ENCODE measurements at regions not wholly inside any gene's neighbourhood (a gene's known extent, or its start where the extent isn't known, plus 50 kb on each side); places are given as distances from the start of the nearest gene placed in this dataset.
A peak's percentile ranks its signal among the peaks of the same experiment; 100 is the strongest.

DNA sequence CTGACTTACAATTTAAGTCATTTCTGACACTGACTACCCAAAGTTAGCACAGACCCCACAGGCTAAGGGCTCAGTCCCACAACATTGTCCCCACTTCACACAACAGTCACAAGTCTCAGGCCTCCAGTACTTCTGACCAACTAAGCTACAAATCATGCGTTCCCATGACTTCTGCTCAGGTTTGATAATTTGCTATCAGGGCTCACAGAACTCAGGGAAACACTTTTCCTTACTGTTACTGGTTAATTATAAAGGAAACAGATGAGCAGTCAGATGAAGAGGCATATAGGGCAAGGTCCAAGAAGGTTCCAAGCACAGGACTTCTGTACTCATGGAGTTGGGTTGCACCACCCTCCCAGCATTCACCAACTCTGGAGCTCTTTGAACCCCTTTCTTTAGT lies 151.2 kb upstream of the TNR start:
- DNase-seq (ENCODE audit: low read depth) = no peak

DNA sequence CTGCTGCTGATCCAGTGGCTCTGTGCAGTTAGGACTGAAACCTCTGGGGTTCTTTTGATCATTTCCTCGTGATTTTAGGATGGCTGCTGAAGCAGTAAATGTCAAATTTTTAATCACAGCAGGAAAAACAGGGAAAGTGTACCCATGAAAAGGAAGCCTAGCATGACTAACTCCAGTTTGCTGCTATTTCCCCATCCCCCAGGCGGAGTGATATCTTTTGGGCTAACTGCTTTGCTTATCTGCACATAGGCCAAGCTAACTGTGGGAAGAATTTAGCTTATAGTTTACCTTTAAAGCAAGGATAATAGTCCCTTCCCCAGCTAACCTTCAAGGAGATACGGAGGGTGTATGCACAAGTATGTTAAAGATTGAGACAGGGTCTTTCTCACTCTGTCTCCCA lies 149.8 kb upstream of the TNR start:
- DNase-seq (ENCODE audit: low read depth) = no peak

DNA sequence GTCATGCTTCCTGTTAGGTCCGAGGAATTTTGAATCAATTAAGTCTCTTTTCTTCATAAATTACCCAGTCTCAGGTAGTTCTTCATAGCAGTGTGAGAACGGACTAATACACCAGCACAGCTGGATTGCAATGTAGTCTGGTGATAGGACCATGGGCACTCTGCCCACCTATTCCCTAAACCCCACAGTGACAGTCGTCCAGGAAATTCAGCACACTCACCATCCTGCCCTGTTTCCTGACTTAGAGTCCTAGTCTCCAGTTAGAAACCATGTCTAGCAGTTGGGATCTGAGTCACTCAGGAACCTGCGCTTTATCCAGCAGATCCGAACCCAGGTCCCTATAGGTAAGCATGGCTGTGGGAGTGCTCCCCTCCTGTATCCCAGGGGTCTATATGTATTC lies 149.3 kb upstream of the TNR start:
- DNase-seq (ENCODE audit: low read depth) = no peak

DNA sequence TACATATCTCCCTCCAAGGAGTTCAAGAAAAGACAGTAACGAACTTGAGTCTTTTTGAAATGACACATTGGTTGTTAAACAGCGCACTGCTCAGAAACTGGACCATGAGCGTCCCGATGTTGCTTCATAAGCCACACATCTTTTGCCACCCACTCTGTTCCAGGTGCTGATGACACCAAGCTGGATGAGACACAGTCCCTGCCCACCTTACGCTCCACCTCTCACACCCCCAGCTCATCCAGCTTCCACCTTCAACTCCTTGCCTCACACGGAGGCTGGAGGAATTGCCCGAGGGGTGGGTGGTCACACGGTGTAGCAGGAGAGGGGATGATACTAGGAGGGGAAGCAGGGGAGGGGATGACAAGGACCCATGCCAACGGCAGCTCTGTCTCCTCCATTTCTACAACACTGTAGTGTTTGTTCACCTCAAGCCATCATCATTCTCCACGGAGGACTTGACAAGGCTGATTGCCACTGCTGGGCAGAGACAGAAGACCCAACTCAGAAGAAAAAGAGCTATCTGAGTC lies 148.5 kb upstream of the TNR start:
- no peak for DNase-seq (ENCODE audit: low read depth)

DNA sequence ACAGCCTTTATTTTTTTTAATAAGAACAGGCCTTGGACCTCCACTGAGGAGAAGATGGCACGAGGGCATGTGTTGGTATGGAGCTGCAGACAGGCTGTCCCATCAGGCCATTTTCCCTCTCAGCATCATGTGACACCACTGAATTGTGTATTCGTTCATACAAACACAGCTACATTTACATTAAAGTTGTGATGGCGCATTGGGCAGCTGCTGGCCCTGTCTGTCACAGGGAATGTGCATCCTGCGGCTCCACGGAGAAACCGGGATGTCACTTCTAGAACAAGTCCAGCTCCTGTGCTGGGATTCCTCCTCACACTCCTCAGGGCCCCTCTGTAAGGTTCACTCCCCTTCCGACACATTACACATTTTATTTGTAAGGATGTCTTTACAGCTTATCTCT lies 147.6 kb upstream of the TNR start:
- no peak for DNase-seq (ENCODE audit: low read depth)

DNA sequence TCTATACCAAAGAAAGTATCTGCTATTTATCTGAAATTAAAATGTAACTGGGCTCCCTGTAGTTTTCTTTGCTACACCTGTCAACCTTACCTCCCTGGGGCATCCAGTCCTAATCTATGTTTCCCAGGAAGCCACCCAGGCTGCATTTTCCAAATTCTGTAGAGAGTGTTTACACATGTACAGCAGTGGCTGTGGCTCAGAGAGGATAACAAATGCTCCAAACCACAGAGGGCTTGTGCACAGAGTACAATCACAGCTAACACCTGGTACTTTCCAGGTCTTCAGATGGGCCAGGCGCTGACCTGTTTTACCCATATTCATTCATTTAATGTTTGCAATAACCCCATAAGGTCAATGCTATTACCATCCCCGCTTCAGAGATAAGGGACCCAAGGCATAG lies 146.5 kb upstream of the TNR start:
- no peak for DNase-seq (ENCODE audit: low read depth)

DNA sequence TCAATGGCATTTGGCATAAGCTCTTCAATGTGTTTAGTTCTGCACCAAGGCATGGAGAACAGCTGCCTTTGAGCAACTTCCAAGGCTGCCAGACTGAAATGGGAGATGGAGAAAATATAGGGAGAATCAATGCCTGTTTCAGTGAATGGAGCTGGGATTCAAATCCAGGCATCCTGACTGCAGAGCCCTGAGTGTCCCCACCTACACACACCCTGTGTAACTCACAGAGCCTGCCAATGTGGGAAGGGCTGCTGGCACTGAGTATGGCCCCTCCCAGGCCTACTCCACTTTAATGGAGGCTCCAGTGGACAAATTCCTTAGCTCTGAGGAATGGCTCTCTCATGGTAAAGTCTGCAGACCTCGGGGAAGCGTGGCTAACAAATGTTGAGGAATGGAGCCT lies 145.6 kb upstream of the TNR start:
- DNase-seq (ENCODE audit: low read depth) = no peak

DNA sequence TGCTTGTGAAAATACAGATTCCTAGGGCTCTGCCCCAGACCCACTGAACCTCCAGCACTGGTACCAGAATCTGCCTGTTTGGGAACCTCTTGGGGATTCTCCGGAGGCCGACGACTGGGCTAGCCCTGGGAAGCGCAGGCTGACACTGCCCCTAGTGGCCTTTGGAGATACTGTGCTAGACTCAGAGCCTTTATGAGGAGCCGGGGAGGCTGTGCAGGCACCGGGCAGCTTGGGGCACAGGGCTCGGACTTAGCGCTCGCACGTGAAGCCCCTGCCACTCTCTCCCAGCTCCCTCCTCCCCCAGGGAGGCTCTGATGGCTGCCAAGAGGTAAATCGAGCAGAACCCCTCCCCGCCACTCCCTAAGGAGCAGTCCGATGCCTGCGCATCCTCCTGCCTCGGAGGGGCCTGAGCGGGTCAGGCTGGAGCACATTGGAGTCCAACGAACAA lies 144.6 kb upstream of the TNR start:
- peak; percentile 25 for DNase-seq (ENCODE audit: low read depth)

DNA sequence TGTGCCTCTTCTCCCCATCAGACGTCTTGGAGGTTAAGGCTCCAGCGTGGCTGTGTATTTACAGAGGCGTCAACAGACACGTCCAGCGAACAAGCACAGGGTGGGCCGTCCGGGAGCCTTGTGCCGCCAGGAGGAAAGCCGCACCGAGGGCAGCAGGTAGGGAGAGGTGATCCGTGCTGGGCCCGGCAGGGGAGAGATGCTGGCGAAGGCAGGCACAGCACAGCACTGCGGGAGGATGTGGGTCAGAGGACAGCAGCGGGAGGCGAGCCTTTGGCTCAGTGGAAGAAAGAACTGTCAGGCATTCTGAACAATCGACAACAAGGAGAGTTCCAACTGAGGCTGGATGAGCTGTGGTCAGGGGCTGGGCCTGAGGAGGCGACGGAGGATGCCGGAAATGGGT lies 144.1 kb upstream of the TNR start:
- no peak for DNase-seq (ENCODE audit: low read depth)

DNA sequence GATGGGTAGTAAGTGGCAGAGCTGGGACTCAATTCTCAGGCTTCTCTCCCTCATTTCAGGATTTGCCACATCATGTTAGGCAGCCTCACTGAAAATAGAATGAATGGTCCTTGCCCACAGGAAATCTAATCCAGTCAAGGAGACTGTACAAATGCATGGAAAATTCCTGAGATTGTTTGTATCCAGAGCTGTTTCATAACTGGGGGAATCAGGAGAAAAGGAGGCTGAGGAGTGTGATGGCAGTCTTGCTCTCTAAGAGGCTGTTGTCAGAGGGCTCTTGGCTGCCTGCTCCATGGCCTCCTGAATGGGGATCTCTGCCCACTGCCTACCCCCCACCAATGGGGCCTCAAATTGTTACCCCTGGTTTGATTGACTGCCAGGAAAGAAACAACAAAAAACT lies 141.9 kb upstream of the TNR start:
- DNase-seq (ENCODE audit: low read depth) = no peak

DNA sequence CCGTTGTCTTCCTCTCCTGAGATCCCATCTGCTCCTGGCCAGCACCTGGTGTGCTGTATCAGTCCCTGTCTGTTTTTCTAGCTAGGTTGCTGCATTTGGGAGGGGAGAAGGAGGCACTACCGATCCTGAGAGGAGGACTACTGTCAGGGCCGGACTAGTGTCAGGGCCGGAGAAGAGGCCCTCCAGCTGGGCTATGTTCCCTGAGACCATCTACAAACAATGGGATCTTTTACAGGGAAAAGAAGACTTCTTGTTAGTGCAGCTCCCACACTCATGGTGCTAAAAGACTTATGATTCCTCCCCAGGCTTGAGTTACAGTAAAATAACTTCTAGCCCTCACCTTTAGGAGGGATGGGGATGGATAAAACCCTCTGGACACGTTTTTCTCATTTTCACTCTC lies 141.0 kb upstream of the TNR start:
- no peak for DNase-seq (ENCODE audit: low read depth)

DNA sequence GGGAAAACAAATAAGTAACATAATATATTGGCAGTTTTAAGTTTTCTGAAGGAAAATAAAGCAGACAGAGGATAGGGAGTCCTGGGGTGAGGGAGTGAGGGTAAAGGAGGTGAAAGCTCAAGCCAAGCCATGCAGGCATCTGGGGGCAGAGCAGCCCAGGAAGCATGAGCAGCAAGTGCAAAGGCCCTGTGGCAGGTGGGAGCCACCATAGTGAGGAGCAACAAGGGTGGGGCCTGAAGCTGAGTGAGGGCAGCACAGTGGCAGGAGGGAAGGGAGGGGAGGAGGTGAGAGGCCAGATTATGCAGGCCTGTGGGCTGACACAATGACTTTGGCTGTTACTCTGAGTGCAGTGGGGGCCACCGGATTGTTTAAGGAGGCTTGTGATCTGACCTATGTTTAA lies 138.8 kb upstream of the TNR start:
- DNase-seq (ENCODE audit: low read depth) = no peak

DNA sequence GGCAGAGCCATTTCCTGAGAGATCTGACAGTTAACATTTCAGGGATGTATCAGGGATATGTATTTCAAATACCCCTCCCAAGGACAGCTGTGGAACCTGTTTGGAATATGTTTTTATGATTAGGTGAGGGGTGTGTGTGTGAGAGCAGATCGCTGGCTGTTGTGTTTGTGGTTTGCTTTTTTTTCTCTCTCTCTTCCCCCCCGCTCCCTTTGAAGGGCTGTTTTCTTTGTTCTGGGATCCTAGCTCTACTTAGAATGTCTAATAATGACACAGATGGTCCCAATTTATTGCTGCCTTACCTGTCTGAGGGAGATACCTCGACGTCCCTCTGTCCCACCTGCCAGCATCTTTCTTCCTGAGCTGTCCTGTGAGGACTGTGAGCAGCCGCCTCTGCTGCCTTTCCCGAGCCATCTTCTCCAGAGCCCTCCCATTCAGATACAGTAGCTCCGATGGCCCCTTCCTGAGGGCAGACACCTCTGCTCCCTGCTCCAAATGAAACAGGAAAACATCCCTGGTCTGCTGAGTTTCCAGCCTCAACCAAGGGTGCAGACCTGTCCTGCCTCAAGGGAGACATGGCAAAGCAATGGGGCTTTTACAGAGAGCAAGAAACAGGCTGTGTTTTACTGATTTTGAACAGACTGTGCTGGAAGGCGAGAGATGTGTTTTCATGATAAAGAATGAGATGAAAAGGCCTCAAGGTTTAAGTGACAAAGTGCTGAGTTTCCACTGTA lies 138.0 kb upstream of the TNR start:
- DNase-seq (ENCODE audit: low read depth) = no peak

DNA sequence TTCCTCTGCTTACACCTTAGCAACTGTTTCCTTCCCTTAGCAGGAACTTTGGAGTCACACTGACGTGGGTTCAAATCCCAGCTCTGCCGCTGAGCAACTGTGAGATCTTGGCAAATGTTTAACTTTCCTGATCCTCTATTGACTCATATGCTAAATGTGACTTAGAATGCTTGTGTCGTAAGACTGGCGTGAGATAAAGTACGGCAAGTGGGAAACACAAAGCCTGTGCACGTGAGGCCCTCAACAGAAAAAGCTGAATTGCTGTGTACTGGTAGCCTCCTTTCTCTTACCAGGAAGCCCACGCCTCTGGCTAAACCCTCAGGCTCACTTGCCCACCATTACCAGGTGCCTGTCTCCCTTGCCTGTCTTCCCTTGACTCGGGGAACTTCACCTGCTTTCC lies 135.4 kb upstream of the TNR start:
- no peak for DNase-seq (ENCODE audit: low read depth)

DNA sequence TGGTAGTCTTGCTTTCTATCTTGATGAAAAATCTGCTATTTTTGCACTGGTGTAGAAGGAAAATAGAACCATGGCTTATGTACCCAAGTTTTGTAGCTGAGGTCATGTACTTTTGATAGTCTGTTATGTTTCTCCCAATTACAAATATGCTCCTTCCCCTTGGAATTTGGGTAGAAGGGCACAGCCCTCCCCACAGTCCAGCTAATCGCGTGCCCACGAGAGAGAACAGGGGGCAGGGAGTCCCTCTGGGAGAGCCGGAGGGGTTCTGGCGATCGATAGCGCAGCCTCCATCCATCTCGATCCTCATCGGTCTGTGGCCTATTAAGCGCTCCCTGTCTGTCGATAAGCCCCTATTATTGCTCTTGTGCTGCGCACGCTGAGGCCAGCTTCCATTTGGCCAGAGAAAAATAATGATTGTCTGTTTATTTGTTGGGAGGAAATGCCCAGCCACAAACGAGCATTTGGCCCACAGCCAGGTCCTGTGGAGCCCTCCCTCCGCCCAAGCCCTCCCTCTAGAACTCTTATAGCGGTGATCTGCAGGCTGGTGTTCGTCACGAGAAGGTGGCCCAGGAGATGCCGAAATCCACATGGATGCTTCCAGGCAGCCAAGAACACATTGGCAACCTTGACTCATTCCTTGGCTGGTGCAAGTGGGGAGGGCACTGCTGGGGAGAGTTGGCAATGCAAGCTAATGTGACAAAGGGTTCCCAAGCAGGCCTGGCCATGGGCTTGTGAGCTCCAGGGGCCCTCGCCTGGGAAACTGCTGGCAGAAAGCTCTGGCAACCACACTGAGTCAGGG lies 134.7 kb upstream of the TNR start:
- no peak for DNase-seq (ENCODE audit: low read depth)

DNA sequence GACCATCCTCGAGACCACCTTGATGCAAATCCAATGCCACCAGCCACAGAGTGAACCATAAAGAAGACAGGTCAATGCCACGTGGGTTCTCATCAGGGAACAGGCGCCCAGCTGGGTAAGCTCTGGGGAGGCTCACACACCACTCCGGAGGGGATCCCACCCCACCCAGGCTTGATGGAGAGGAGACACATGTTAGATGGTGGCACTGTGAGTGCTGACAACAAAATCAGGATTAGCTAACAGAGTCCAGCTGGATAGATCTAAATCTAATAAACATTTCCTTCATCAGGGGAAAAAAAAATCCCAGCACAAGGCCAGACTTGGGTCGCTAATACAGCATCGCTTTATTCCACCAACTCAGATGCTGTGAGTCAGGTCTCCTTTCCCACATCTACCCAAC lies 132.2 kb upstream of the TNR start:
- no peak for DNase-seq (ENCODE audit: low read depth)

DNA sequence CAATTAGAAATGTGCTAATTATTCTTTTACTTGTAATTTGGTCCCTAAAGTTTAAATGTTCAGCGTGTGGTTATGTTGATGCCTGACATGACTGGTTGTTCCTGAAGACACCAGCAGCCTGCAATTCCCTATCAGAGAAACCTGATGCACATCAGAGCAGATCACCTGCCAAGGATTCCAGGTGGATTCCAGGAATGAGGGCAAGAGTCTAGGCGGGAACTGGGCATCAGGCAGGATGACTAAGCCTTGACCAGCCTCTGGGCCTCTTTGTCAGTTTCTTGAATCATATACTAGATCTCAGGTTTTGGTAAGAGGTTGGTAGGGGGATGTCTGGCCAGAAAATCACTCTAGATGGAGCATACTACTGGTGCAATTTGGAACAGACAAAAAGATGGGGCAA lies 130.7 kb upstream of the TNR start:
- DNase-seq (ENCODE audit: low read depth) = no peak

DNA sequence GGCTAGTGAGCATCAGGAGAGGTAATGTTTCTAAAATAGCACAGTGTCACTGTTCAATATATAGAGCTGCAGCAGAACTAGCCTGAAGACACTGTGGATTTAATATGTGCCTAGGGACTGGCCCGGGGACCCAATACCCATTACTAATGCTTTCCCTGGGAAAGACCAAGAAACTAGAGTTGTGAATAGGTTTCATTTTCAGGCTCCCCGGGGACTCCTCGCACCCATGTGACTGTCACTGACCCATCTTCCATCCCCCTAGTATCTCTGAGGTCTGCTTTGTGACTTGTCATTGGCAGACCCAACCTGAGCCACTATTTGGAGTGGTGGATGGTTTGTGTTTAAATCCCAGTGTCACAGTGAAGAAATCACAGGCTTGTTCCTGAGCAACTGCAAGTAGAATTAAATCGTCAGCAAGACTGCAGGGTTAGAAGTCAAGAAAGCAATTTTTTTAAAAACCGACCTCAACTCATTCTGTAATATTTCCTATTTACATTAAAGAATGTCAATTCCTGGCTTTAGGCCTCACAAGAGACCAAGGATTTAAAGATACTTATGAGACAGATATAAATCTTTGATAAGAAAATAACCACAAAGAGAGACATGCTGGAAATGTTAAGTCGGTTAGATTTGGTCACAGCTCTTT lies 130.0 kb upstream of the TNR start:
- no peak for DNase-seq (ENCODE audit: low read depth)

DNA sequence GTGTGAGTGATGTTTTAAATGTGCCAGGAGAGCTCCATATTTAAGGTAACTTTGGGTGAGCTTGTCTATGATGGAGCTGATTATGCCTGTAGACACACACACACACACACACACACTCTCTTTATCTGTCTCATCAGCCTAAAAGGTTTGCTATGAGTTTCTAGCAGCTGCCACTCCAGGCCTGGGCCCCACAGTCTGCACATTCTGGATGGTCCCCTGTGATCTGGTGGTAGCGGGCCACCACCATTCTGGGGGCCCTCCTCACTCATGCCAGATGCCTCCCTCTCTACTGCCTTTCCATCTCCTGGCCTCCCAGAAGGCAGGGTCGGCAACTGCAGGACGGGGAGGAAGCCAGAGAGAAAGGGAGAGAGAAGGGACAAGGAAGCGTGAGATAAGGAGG lies 129.2 kb upstream of the TNR start:
- no peak for DNase-seq (ENCODE audit: low read depth)

DNA sequence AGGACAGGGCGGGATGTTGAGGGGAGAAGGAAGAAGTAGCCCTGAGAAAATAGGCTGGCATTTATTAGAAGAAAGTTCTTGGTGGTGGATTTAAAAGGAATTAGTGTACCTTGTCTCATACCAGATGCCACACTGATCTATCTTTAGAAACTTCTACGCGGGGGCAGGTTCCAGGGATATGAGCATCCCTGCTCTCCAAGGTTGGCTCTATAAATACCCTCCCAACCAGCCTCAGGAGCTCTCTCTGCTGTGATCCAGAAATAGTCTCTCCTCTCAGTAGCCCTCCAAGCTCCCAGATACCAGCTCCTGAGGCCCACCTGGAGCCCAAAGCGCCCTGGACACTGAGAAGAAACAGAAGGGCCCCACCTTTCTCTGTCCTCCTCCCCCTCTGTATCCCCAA lies 128.3 kb upstream of the TNR start:
- no peak for DNase-seq (ENCODE audit: low read depth)

DNA sequence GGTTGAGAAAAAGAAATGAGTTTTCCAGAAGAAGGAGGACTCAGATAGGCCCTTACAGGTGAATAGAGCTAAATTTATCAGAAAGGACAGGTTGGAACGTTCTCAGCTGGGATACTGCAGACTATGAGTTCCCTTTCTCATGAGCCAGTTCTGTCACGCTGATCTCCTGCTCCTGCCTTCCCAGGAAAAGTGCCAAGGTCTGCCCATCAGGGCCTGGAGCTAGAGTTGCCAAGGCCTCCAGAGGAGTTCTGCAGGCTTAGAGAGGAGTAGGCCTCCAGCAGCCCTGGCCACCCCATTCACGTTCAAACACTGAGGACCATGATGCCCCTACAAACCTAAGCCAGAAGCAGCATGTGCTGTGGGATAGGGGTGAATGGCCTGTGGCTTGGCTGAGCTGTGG lies 126.8 kb upstream of the TNR start:
- DNase-seq (ENCODE audit: low read depth) = no peak

DNA sequence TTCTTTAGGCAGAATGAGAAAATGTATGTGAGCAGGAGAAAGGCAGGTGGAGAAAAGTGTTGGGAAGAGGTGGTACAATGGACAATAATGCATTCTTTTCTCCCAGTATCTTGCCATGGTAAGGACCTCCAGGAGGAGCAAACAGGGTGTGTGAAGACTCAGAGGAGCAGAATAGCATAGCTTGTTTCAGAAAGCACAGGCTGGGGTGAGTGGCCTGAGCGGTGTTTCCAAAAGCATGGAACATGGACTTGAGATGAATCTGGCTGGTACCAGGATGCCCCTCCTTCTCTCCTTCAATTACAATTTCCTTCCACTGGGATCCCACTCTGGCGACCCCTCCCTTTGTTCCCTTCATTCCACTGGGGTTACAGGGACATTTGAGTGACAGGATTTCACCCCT lies 123.4 kb upstream of the TNR start:
- DNase-seq (ENCODE audit: low read depth) = no peak

Data from renal cortical epithelial cell (primary cell).